Testis (tissue), 2 donors: ENCODE measurements at regions not wholly inside any gene's neighbourhood (a gene's known extent, or its start where the extent isn't known, plus 50 kb on each side); places are given as distances from the start of the nearest gene placed in this dataset.

Experiments
- DNase-seq: peaks from one replicate; pipeline ENCODE4 v3.0.0-alpha.2; 2019
- H3K27ac ChIP-seq, 2 donors: fragments of 200-600 bp; sonication (generic); one replicate each; pipeline ENCODE4 v1.5.1; 2019
- H3K27me3 ChIP-seq: fragments of 200-600 bp; sonication (generic); one replicate; pipeline ENCODE4 v1.5.1; 2019
- H3K36me3 ChIP-seq: fragments of 200-600 bp; sonication (generic); one replicate; pipeline ENCODE4 v1.5.1; 2017; ENCODE audit warnings: low read depth; ENCODE audit errors: missing control alignments
- H3K4me1 ChIP-seq: fragments of 200-600 bp; sonication (generic); one replicate; pipeline ENCODE4 v1.5.1; 2019
- H3K4me3 ChIP-seq, 2 donors: fragments of 200-600 bp; sonication (generic); one replicate each; pipeline ENCODE4 v1.5.1; 2017 to 2019
- H3K9me3 ChIP-seq: fragments of 200-600 bp; sonication (generic); one replicate; pipeline ENCODE4 v1.5.1; 2017
- POLR2A ChIP-seq: fragments of 450-650 bp; IDR thresholded peaks from one replicate; pipeline ENCODE4 v1.6.1; 2017; ENCODE audit warnings: antibody characterized with exemption, mild to moderate bottlenecking, moderate library complexity
- WGBS, 2 donors: methylation state at CpG; one replicate each; pipeline ENCODE4 v1.1.5; 2018; 5-methylcytosine and 5-hydroxymethylcytosine counted together
- intact Hi-C: fragments of 100-400 bp; cut with DNase I; formaldehyde crosslinking; loops from one replicate; pipeline ENCODE4 v1.15.1; 2023; ENCODE audit warnings: low total_unique reads
- TF ChIP-seq, protein P1 (sequence below), 3 experiments: fragments of 450-650 bp in 2 of 3; fragments of 200-600 bp in 1 of 3; sonication (generic) in 1 of 3; IDR thresholded peaks; one replicate each; pipeline ENCODE4 v1.5.1; 2016 to 2019; ENCODE audit warnings: antibody characterized with exemption in 3 of 3, mild to moderate bottlenecking in 2 of 3, moderate library complexity in 1 of 3

DNA sequence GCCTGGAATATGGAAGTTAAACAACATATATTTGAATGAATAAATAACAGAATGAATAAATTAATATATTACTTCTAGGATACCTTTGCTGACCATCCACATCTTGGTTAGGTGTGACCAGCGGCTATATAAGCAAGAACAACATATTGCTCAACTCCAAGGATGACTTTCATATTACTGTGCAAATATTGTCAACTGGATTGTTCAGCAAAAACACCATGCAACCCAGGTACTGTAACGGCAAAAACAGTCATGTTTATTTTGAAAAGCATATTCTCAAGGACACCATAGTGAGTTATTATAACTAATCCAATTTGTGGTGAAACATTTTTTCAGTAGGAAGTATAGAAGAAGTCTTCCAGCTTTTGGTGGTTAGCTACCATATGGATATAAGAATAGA, 907.9 kb downstream of the IGSF11 start:
- Histone ChIP-seq H3K9me3 (no peaks in the 10 kb centered on the region), H3K27me3 (no peaks in the 10 kb centered on the region), H3K27ac (no peak overlapping the region), H3K36me3 (no peaks in the 10 kb centered on the region), H3K4me1 (no peaks in the 10 kb centered on the region), H3K4me3 (no peak overlapping the region)
- DNase-seq, result no peak
- TF ChIP-seq, protein P1, sequence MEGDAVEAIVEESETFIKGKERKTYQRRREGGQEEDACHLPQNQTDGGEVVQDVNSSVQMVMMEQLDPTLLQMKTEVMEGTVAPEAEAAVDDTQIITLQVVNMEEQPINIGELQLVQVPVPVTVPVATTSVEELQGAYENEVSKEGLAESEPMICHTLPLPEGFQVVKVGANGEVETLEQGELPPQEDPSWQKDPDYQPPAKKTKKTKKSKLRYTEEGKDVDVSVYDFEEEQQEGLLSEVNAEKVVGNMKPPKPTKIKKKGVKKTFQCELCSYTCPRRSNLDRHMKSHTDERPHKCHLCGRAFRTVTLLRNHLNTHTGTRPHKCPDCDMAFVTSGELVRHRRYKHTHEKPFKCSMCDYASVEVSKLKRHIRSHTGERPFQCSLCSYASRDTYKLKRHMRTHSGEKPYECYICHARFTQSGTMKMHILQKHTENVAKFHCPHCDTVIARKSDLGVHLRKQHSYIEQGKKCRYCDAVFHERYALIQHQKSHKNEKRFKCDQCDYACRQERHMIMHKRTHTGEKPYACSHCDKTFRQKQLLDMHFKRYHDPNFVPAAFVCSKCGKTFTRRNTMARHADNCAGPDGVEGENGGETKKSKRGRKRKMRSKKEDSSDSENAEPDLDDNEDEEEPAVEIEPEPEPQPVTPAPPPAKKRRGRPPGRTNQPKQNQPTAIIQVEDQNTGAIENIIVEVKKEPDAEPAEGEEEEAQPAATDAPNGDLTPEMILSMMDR (IDR thresholded peaks at IDR 0.05), result no peak
- TF ChIP-seq POLR2A, result no peak
- intact Hi-C loops, result no loop called here
- WGBS, 2 donors, result 82 to 86% methylated on average over 2 of the region's 2 CpGs

DNA sequence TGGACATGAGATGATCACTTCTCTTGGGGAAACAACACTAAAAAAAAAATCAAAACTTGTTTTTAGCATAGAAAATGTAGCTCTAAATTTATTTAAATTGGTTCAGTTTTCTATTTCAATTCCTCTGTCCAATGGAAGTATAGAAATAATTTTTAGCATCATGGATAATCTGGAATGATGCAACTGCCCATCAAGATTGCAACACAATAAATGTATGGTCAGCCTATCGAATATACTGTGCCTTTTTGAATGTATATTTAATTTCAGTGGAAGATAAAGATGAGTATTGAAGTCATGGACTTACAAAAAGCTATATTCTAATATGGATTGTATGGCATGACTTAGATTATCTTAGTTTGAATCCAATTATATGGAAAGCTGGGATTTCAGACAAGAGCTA, 906.7 kb downstream of the IGSF11 start:
- no peak overlapping the region for H3K27ac ChIP-seq
- WGBS, 2 donors, result 88 to 89% methylated on average over 1 of the region's 1 CpG
- no peaks in the 10 kb centered on the region for H3K36me3 ChIP-seq
- H3K4me1 ChIP-seq, result no peaks in the 10 kb centered on the region
- no peaks in the 10 kb centered on the region for H3K9me3 ChIP-seq
- no peaks in the 10 kb centered on the region for H3K27me3 ChIP-seq
- no peak for DNase-seq
- intact Hi-C loops, result no loop called here
- no peak overlapping the region for H3K4me3 ChIP-seq
- TF ChIP-seq, protein P1 (IDR thresholded peaks at IDR 0.05), result no peak
- TF ChIP-seq POLR2A, result no peak

DNA sequence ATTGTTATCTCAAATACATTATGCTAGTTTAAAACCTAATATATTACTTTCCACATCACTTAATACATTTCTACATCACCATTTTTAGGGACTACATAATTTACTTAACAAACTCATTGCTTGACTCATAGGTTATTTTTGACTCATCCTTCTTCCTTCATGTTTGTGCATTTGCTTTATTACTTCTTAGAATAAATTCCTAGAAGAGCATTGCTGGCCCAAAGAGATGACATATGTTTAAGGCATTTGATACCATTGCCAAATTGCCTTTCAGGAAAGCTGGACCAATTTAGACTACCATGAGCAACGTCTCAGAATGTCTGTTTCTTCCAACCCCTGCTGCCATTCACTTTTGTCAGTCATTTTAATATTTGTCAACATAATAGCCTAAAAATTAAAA, 905.8 kb downstream of the IGSF11 start:
- intact Hi-C loops, result no loop called here
- H3K4me1 ChIP-seq, result no peaks in the 10 kb centered on the region
- H3K27me3 ChIP-seq, result no peaks in the 10 kb centered on the region
- TF ChIP-seq, protein P1 (IDR thresholded peaks at IDR 0.05), result no peak
- no peak for TF ChIP-seq POLR2A
- no peak for DNase-seq
- H3K9me3 ChIP-seq, result no peaks in the 10 kb centered on the region
- H3K27ac ChIP-seq, result no peak overlapping the region
- H3K4me3 ChIP-seq, result no peak overlapping the region
- H3K36me3 ChIP-seq, result no peaks in the 10 kb centered on the region
- 53 to 58% methylated on average over 1 of the region's 1 CpG for WGBS, 2 donors

DNA sequence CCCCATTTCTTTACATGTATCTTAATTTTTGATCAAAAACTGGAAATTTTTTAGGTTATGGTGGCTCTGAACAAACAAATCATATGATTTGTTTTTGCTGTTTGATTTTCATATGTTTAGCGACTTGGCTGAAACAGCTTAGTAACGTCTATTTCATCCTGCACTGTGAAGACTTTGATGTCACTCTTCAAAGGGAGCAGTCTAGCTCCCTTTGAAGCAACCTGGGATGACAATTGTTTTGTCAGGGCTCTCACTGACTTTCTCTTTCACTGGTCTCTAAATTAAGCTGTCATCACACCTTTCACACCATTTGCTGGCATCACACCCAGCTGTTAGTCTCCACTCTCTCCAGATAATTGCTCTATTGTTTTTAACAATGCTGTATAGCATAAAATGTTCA, 896.9 kb downstream of the IGSF11 start:
- no peak overlapping the region for H3K27ac ChIP-seq
- no peaks in the 10 kb centered on the region for H3K4me1 ChIP-seq
- no peaks in the 10 kb centered on the region for H3K9me3 ChIP-seq
- H3K27me3 ChIP-seq, result no peaks in the 10 kb centered on the region
- WGBS, 2 donors, result 61 to 82% methylated on average over 2 of the region's 2 CpGs
- TF ChIP-seq POLR2A, result no peak
- TF ChIP-seq, protein P1 (IDR thresholded peaks at IDR 0.05), result no peak
- no peak overlapping the region for H3K4me3 ChIP-seq
- intact Hi-C loops, result no loop called here
- no peaks in the 10 kb centered on the region for H3K36me3 ChIP-seq
- no peak for DNase-seq

DNA sequence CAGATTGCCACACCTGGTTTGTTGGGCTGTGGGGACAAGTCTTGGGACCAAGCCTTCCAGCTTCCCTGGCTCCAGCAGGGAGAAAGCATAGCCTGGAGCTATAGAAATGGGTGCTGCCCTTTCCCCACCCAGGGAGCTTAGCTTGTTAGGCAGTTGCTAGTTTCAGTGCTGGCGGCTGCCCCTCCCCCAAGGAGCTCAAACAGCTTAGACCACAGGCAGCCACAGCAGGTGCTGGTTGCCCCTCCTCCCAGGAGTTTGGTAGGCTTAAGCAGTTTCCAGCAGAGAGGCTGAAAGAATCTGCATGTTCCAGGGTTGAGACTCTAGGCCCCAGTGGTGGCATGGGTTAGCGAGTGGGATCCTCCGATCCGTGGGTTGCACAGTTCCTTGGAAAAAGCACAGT, 889.7 kb downstream of the IGSF11 start:
- H3K27me3 ChIP-seq, result no peaks in the 10 kb centered on the region
- TF ChIP-seq, protein P1 (IDR thresholded peaks at IDR 0.05), result no peak
- TF ChIP-seq POLR2A, result no peak
- WGBS, 2 donors, result 90% methylated on average over 4 of the region's 4 CpGs; no CpG with 5 or more reads in 1 of the 2 donors

More for the DNA sequence above, 889.7 kb downstream of the IGSF11 start:
- intact Hi-C loops, result no loop called here
- Histone ChIP-seq H3K27ac (no peak overlapping the region), H3K4me3 (no peak overlapping the region), H3K4me1 (no peaks in the 10 kb centered on the region), H3K9me3 (no peaks in the 10 kb centered on the region), H3K36me3 (no peaks in the 10 kb centered on the region)
- DNase-seq, result no peak
